ENCODE measurements at regions not wholly inside any gene's neighbourhood (a gene's known extent, or its start where the extent isn't known, plus 50 kb on each side); places are given as distances from the start of the nearest gene placed in this dataset.

GRCh38 chr11:127996825-127997224 lies 590.5 kb downstream of the ETS1 start:
- Histone ChIP-seq H3K4me3 (no peak overlapping the region), H3K4me1 (no peaks in the 10 kb centered on the region), H3K9me3 (no peaks in the 10 kb centered on the region), H3K27ac (no peak overlapping the region), H3K36me3 (no peaks in the 10 kb centered on the region), H3K27me3 (no peaks in the 10 kb centered on the region)
- 70% methylated on average over 5 of the region's 5 CpGs for WGBS
- TF ChIP-seq POLR2A (IDR thresholded peaks at IDR 0.05) = no peak
- TF ChIP-seq EP300 (IDR thresholded peaks at IDR 0.05) = no peak
- TF ChIP-seq CTCF (IDR thresholded peaks at IDR 0.05) = no peak
- TF ChIP-seq POLR2AphosphoS5 (IDR thresholded peaks at IDR 0.05) = no peak
- no peak for DNase-seq (ENCODE audit: low spot score in 2 of 2)

- no peak for DNase-seq (ENCODE audit: low spot score in 2 of 2)
- no peak for TF ChIP-seq CTCF (IDR thresholded peaks at IDR 0.05)
- TF ChIP-seq POLR2A (IDR thresholded peaks at IDR 0.05) = no peak
- TF ChIP-seq EP300 (IDR thresholded peaks at IDR 0.05) = no peak
- TF ChIP-seq POLR2AphosphoS5 (IDR thresholded peaks at IDR 0.05) = no peak
- 78% methylated on average over 3 of the region's 3 CpGs for WGBS
Measured at GRCh38 chr11:127995921-127996320, 591.4 kb downstream of the ETS1 start.

GRCh38 chr11:127994736-127995135 lies 592.6 kb downstream of the ETS1 start:
- no peaks in the 10 kb centered on the region for H3K27me3 ChIP-seq
- 52% methylated on average over 4 of the region's 4 CpGs for WGBS
- TF ChIP-seq CTCF (IDR thresholded peaks at IDR 0.05) = no peak
- TF ChIP-seq POLR2A (IDR thresholded peaks at IDR 0.05) = no peak
- no peak for TF ChIP-seq EP300 (IDR thresholded peaks at IDR 0.05)
- TF ChIP-seq POLR2AphosphoS5 (IDR thresholded peaks at IDR 0.05) = no peak
- H3K36me3 ChIP-seq = no peaks in the 10 kb centered on the region
- no peaks in the 10 kb centered on the region for H3K9me3 ChIP-seq
- H3K4me3 ChIP-seq = no peak overlapping the region
- no peak overlapping the region for H3K27ac ChIP-seq
- DNase-seq (ENCODE audit: low spot score in 2 of 2) = no peak
- no peaks in the 10 kb centered on the region for H3K4me1 ChIP-seq

More at GRCh38 chr11:127995921-127996320, 591.4 kb downstream of the ETS1 start:
- Histone ChIP-seq H3K27ac (no peak overlapping the region), H3K9me3 (no peaks in the 10 kb centered on the region), H3K4me1 (no peaks in the 10 kb centered on the region), H3K4me3 (no peak overlapping the region), H3K36me3 (no peaks in the 10 kb centered on the region), H3K27me3 (no peaks in the 10 kb centered on the region)

- no peaks in the 10 kb centered on the region for H3K36me3 ChIP-seq
- TF ChIP-seq POLR2AphosphoS5 (IDR thresholded peaks at IDR 0.05) = no peak
- no peak for TF ChIP-seq POLR2A (IDR thresholded peaks at IDR 0.05)
- no peak for TF ChIP-seq EP300 (IDR thresholded peaks at IDR 0.05)
- no peak for TF ChIP-seq CTCF (IDR thresholded peaks at IDR 0.05)
- no peaks in the 10 kb centered on the region for H3K4me1 ChIP-seq
- no peak overlapping the region for H3K27ac ChIP-seq
- no peaks in the 10 kb centered on the region for H3K9me3 ChIP-seq
- H3K4me3 ChIP-seq = no peak overlapping the region
- WGBS = 86% methylated on average over 7 of the region's 7 CpGs
- no peak for DNase-seq (ENCODE audit: low spot score in 2 of 2)
- H3K27me3 ChIP-seq = no peaks in the 10 kb centered on the region
Measured at GRCh38 chr11:127993788-127994187, 593.6 kb downstream of the ETS1 start.

GRCh38 chr11:127993281-127993680 lies 594.1 kb downstream of the ETS1 start:
- Histone ChIP-seq H3K36me3 (no peaks in the 10 kb centered on the region), H3K9me3 (no peaks in the 10 kb centered on the region), H3K4me3 (no peak overlapping the region), H3K4me1 (no peaks in the 10 kb centered on the region), H3K27me3 (no peaks in the 10 kb centered on the region), H3K27ac (no peak overlapping the region)
- no peak for DNase-seq (ENCODE audit: low spot score in 2 of 2)
- TF ChIP-seq POLR2A (IDR thresholded peaks at IDR 0.05) = no peak
- no peak for TF ChIP-seq CTCF (IDR thresholded peaks at IDR 0.05)
- TF ChIP-seq POLR2AphosphoS5 (IDR thresholded peaks at IDR 0.05) = no peak
- TF ChIP-seq EP300 (IDR thresholded peaks at IDR 0.05) = no peak
- 90% methylated on average over 5 of the region's 5 CpGs for WGBS

All from suprapubic skin (tissue), 4 donors.